A549 (cell line): ENCODE measurements at regions not wholly inside any gene's neighbourhood (a gene's known extent, or its start where the extent isn't known, plus 50 kb on each side); places are given as distances from the start of the nearest gene placed in this dataset.

ENCODE experiments used
- ATAC-seq, 2 experiments: fragments of 200-7000 bp in 1 of 2; fragments of >200 bp in 1 of 2; cut with Nextera tagmentation in 1 of 2; cut with Tn5 transposase in 1 of 2; 3 replicates each; pipeline versions ENCODE4 v1.8.0 to v1.9.1; 2018 to 2020; ENCODE audit warnings: mild to moderate bottlenecking in 1 of 2, moderate library complexity in 1 of 2
- CTCF ChIA-PET: fragments of 300-600 bp; sonication (Branson Sonifier 250); formaldehyde crosslinking; extraction: SDS; loops from one replicate; lab custom pipeline; 2021; ENCODE audit warnings: antibody characterized with exemption, inconsistent platforms; lab: Yijun Ruan, JAX
- POLR2A ChIA-PET: fragments of 350-600 bp; formaldehyde crosslinking; extraction: SDS; loops from one replicate; lab custom pipeline; 2021; ENCODE audit warnings: antibody characterized with exemption, inconsistent platforms; lab: Yijun Ruan, JAX
- DNase-seq, 2 experiments: peaks; one replicate each; pipeline versions ENCODE4 v3.0.0 to v3.0.0-alpha.2; 2011 to 2016; ENCODE audit warnings: low read depth in 1 of 2, low spot score in 1 of 2
- FAIRE-seq: peaks from 2 replicates; lab custom pipeline; 2011; peaks lifted over from hg19 to GRCh38; lab: Jason Lieb, UNC
- H3K27ac ChIP-seq, 2 experiments: fragments of >200 bp; sonication (Bioruptor Twin); formaldehyde crosslinking; 3 replicates each; pipeline ENCODE4 v1.5.1; 2016 to 2017
- H3K4me1 ChIP-seq: fragments of >200 bp; sonication (Bioruptor Twin); formaldehyde crosslinking; 3 replicates; pipeline ENCODE4 v1.6.1; 2016
- H3K4me2 ChIP-seq: fragments of >200 bp; sonication (Bioruptor Twin); formaldehyde crosslinking; 3 replicates; pipeline ENCODE4 v1.6.1; 2016
- H3K4me3 ChIP-seq: fragments of >200 bp; sonication (Bioruptor Twin); formaldehyde crosslinking; 3 replicates; pipeline ENCODE4 v1.5.1; 2016
- H3K9me3 ChIP-seq: fragments of >200 bp; sonication (Bioruptor Twin); formaldehyde crosslinking; 3 replicates; pipeline ENCODE4 v1.6.1; 2016
- BHLHE40 ChIP-seq: IDR thresholded peaks from 2 replicates; pipeline ENCODE4 v1.6.1; 2012; ENCODE audit warnings: low read depth, low read length, inconsistent platforms
- CBX2 ChIP-seq: fragments of 200-600 bp; sonication (generic); IDR thresholded peaks from 2 replicates; pipeline ENCODE4 v1.6.1; 2016; ENCODE audit warnings: low read depth, mild to moderate bottlenecking, borderline replicate concordance
- CEBPB ChIP-seq, 2 experiments: fragments of >200 bp in 1 of 2; sonication (Bioruptor Twin) in 1 of 2; formaldehyde crosslinking in 1 of 2; IDR thresholded peaks; 2 replicates each; pipeline ENCODE4 v1.6.1; 2012 to 2016
- CHD2 ChIP-seq: fragments of 150-350 bp; IDR thresholded peaks from 2 replicates; pipeline ENCODE4 v1.6.1; 2014; ENCODE audit warnings: low read length; ENCODE audit not compliant: partially characterized antibody
- CHD4 ChIP-seq: fragments of 200-600 bp; sonication (generic); IDR thresholded peaks from 2 replicates; pipeline ENCODE4 v1.6.1; 2016; ENCODE audit warnings: antibody characterized with exemption, mild to moderate bottlenecking, borderline replicate concordance
- EHF ChIP-seq: fragments of 250-450 bp; sonication (Bioruptor Pico); IDR thresholded peaks from 2 replicates; pipeline ENCODE4 v1.5.0; 2020; ENCODE audit warnings: mild to moderate bottlenecking
- EP300 ChIP-seq, 2 experiments: fragments of >200 bp; sonication (Bioruptor Twin); formaldehyde crosslinking; IDR thresholded peaks; 2 replicates in 1 of 2; 3 replicates in 1 of 2; pipeline ENCODE4 v1.6.1; 2016 to 2017
- FOSL2 ChIP-seq, 2 experiments: fragments of 450-650 bp in 1 of 2; fragments of >200 bp in 1 of 2; sonication (Bioruptor Twin) in 1 of 2; formaldehyde crosslinking; IDR thresholded peaks; 2 replicates each; pipeline versions ENCODE4 v1.5.0 to v1.6.1; 2016 to 2020; ENCODE audit warnings: mild to moderate bottlenecking in 1 of 2, moderate library complexity in 1 of 2
- HDAC2 ChIP-seq: fragments of 200-600 bp; sonication (generic); IDR thresholded peaks from 2 replicates; pipeline ENCODE4 v1.6.1; 2016
- HEYL ChIP-seq: fragments of 250-450 bp; sonication (Bioruptor Pico); IDR thresholded peaks from 2 replicates; pipeline ENCODE4 v1.8.0; 2021; ENCODE audit warnings: mild to moderate bottlenecking, moderate library complexity
- HOXB13 ChIP-seq: fragments of 250-450 bp; sonication (Bioruptor Pico); IDR thresholded peaks from 2 replicates; pipeline ENCODE4 v1.5.0; 2020; ENCODE audit warnings: low read depth, mild to moderate bottlenecking, moderate library complexity
- KDM5A ChIP-seq: fragments of 200-600 bp; sonication (generic); IDR thresholded peaks from 2 replicates; pipeline ENCODE4 v1.6.1; 2016; ENCODE audit warnings: antibody characterized with exemption, mild to moderate bottlenecking
- MAFK ChIP-seq: fragments of 450-650 bp; IDR thresholded peaks from 2 replicates; pipeline ENCODE4 v1.6.1; 2014; ENCODE audit not compliant: partially characterized antibody
- PHF8 ChIP-seq: fragments of 200-600 bp; sonication (generic); IDR thresholded peaks from 2 replicates; pipeline ENCODE4 v1.6.1; 2016; ENCODE audit warnings: low read depth, mild to moderate bottlenecking, antibody characterized with exemption, moderate library complexity, borderline replicate concordance
- POLR2A ChIP-seq: IDR thresholded peaks from 2 replicates; pipeline ENCODE4 v1.6.1; 2012; ENCODE audit warnings: mild to moderate bottlenecking, low read length
- RAD21 ChIP-seq, 2 experiments: fragments of >200 bp in 1 of 2; sonication (Bioruptor Twin) in 1 of 2; formaldehyde crosslinking in 1 of 2; IDR thresholded peaks in 1 of 2; conservative IDR thresholded peaks in 1 of 2; 2 replicates in 1 of 2; 3 replicates in 1 of 2; pipeline ENCODE4 v1.6.1; 2012 to 2018; ENCODE audit warnings: inconsistent platforms in 1 of 2
- RARB ChIP-seq: fragments of 250-450 bp; sonication (Bioruptor Pico); IDR thresholded peaks from 2 replicates; pipeline ENCODE4 v1.8.0; 2021; ENCODE audit warnings: mild to moderate bottlenecking, moderate library complexity
- RCOR1 ChIP-seq: fragments of 150-350 bp; IDR thresholded peaks from 2 replicates; pipeline ENCODE4 v1.6.1; 2014; ENCODE audit warnings: antibody characterized with exemption, low read length, low read depth
- RNF2 ChIP-seq: fragments of 200-600 bp; sonication (generic); IDR thresholded peaks from 2 replicates; pipeline ENCODE4 v1.6.1; 2016; ENCODE audit warnings: low read depth, mild to moderate bottlenecking, antibody characterized with exemption, moderate library complexity, borderline replicate concordance
- SREBF2 ChIP-seq: fragments of 450-650 bp; IDR thresholded peaks from 2 replicates; pipeline ENCODE4 v1.6.1; 2014; ENCODE audit warnings: mild to moderate bottlenecking, moderate library complexity
- TFCP2L1 ChIP-seq: fragments of 250-450 bp; sonication (Bioruptor Pico); IDR thresholded peaks from 2 replicates; pipeline ENCODE4 v1.5.0; 2021; ENCODE audit warnings: mild to moderate bottlenecking
- TP53 ChIP-seq: fragments of 250-450 bp; sonication (Bioruptor Pico); IDR thresholded peaks from 2 replicates; pipeline ENCODE4 v1.5.0; 2021; ENCODE audit warnings: mild to moderate bottlenecking, moderate library complexity
- ZFP36 ChIP-seq: fragments of 450-650 bp; IDR thresholded peaks from 2 replicates; pipeline ENCODE4 v1.6.1; 2014; ENCODE audit warnings: borderline replicate concordance; ENCODE audit not compliant: partially characterized antibody
- ZNF302 ChIP-seq: fragments of 250-450 bp; sonication (Bioruptor Pico); IDR thresholded peaks from 2 replicates; pipeline ENCODE4 v1.9.0; 2021; ENCODE audit warnings: inconsistent platforms, mild to moderate bottlenecking, moderate library complexity
- WGBS: methylation state at CpG from one replicate; pipeline ENCODE4 v1.1.6; 2017; ENCODE audit errors: missing lambda C conversion rate; 5-methylcytosine and 5-hydroxymethylcytosine counted together
- TF ChIP-seq, protein P1 (sequence below): IDR thresholded peaks from 2 replicates; pipeline ENCODE4 v1.6.1; 2012
- TF ChIP-seq, protein P2 (sequence below): fragments of 450-650 bp; IDR thresholded peaks from 2 replicates; pipeline ENCODE4 v1.6.1; 2014; ENCODE audit warnings: antibody characterized with exemption
- TF ChIP-seq, protein P3 (sequence below): fragments of >200 bp; sonication (Bioruptor Twin); formaldehyde crosslinking; IDR thresholded peaks from 3 replicates; pipeline ENCODE4 v1.6.1; 2016
- TF ChIP-seq, protein P4 (sequence below): fragments of 250-450 bp; sonication (Bioruptor Pico); IDR thresholded peaks from 2 replicates; pipeline ENCODE4 v1.5.0; 2021; ENCODE audit warnings: mild to moderate bottlenecking, moderate library complexity, borderline replicate concordance
- TF ChIP-seq, protein P5 (sequence below): IDR thresholded peaks from 2 replicates; pipeline ENCODE4 v1.6.1; 2012; ENCODE audit warnings: low read depth, borderline replicate concordance
- TF ChIP-seq, protein P6 (sequence below): fragments of >200 bp; sonication (Bioruptor Twin); formaldehyde crosslinking; IDR thresholded peaks from 3 replicates; pipeline ENCODE4 v1.5.1; 2016

DNA sequence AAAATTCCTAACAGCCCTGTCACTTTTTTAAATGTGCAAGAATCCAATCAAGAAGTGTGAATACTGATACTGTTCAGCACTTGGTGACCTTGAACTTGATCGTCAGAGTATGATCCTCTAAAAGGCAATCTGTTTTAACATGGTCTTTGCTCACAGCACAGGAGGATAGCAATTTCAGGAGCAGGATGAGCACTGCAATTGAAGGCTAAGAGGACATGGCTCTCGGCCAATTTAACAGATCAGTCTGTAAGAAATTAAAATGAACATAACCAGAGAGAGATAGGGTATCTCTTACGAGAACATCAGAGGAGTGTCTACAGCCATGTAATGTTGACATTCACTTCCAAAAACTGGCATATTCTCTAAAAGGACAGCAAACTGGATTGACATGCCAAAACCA, 243.1 kb downstream of the LTN1 start:
- no peak for FAIRE-seq
- CTCF ChIA-PET = interaction anchor here (0.9 kb wide), 1 partner anchor 14 kb away, joined by 3 read pairs; no protein-coding TSS in a partner anchor
- no peak for TF ChIP-seq HOXB13
- TF ChIP-seq BHLHE40 = no peak
- no peak for TF ChIP-seq ZFP36
- TF ChIP-seq POLR2A = no peak
- TF ChIP-seq, protein P1, sequence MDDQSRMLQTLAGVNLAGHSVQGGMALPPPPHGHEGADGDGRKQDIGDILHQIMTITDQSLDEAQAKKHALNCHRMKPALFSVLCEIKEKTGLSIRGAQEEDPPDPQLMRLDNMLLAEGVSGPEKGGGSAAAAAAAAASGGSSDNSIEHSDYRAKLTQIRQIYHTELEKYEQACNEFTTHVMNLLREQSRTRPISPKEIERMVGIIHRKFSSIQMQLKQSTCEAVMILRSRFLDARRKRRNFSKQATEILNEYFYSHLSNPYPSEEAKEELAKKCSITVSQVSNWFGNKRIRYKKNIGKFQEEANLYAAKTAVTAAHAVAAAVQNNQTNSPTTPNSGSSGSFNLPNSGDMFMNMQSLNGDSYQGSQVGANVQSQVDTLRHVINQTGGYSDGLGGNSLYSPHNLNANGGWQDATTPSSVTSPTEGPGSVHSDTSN = no peak
- TF ChIP-seq TFCP2L1 (CRISPR knock-in tag) = no peak
- no peak for TF ChIP-seq RCOR1
- no peak for TF ChIP-seq SREBF2
- no peak for TF ChIP-seq EP300 (IDR thresholded peaks at IDR 0.05)
- TF ChIP-seq, protein P2, sequence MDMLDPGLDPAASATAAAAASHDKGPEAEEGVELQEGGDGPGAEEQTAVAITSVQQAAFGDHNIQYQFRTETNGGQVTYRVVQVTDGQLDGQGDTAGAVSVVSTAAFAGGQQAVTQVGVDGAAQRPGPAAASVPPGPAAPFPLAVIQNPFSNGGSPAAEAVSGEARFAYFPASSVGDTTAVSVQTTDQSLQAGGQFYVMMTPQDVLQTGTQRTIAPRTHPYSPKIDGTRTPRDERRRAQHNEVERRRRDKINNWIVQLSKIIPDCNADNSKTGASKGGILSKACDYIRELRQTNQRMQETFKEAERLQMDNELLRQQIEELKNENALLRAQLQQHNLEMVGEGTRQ = no peak
- TF ChIP-seq KDM5A = no peak
- no peak for TF ChIP-seq CHD2
- TF ChIP-seq, protein P3, sequence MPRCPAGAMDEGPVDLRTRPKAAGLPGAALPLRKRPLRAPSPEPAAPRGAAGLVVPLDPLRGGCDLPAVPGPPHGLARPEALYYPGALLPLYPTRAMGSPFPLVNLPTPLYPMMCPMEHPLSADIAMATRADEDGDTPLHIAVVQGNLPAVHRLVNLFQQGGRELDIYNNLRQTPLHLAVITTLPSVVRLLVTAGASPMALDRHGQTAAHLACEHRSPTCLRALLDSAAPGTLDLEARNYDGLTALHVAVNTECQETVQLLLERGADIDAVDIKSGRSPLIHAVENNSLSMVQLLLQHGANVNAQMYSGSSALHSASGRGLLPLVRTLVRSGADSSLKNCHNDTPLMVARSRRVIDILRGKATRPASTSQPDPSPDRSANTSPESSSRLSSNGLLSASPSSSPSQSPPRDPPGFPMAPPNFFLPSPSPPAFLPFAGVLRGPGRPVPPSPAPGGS = no peak
- TF ChIP-seq, protein P4, sequence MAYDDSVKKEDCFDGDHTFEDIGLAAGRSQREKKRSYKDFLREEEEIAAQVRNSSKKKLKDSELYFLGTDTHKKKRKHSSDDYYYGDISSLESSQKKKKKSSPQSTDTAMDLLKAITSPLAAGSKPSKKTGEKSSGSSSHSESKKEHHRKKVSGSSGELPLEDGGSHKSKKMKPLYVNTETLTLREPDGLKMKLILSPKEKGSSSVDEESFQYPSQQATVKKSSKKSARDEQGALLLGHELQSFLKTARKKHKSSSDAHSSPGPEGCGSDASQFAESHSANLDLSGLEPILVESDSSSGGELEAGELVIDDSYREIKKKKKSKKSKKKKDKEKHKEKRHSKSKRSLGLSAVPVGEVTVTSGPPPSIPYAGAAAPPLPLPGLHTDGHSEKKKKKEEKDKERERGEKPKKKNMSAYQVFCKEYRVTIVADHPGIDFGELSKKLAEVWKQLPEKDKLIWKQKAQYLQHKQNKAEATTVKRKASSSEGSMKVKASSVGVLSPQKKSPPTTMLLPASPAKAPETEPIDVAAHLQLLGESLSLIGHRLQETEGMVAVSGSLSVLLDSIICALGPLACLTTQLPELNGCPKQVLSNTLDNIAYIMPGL (CRISPR knock-in tag) = no peak
- no peak for TF ChIP-seq EHF (CRISPR knock-in tag)
- TF ChIP-seq, all 56 proteins: peak for 0

DNA sequence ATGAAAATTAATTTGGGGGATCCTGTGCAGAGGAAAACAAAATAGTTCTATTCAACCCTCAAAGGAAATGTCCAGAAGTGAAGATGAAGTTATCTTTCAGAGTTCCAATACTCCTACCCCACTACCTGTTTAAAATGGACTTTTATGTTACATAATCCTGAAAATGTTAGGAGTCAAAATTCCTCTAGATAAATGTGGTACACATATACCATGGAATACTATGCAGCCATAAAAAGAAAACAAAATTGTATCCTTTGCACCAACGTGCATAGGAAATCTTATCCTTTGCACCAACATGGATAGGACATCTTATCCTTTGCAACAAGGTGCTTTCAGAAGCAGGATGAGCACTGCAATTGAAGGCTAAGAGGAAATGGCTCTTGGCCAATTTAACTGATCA, 245.2 kb downstream of the LTN1 start:
- H3K4me2 ChIP-seq = no peak overlapping the region
- FAIRE-seq (no peak), ATAC-seq (no peak), DNase-seq (no peak)
- 0% methylated on average over 1 of the region's 1 CpG for WGBS
- no peaks in the 10 kb centered on the region for H3K4me1 ChIP-seq
- no peaks in the 10 kb centered on the region for H3K9me3 ChIP-seq
- H3K4me3 ChIP-seq = no peak overlapping the region
- CTCF ChIA-PET = no interaction called here
- POLR2A ChIA-PET = no interaction called here
- no peak overlapping the region for H3K27ac ChIP-seq
- TF ChIP-seq, protein P5, sequence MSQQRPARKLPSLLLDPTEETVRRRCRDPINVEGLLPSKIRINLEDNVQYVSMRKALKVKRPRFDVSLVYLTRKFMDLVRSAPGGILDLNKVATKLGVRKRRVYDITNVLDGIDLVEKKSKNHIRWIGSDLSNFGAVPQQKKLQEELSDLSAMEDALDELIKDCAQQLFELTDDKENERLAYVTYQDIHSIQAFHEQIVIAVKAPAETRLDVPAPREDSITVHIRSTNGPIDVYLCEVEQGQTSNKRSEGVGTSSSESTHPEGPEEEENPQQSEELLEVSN = no peak
- no peak for TF ChIP-seq CBX2
- TF ChIP-seq MAFK = no peak
- TF ChIP-seq EP300 (IDR thresholded peaks at IDR 0.05) = no peak
- TF ChIP-seq, protein P6, sequence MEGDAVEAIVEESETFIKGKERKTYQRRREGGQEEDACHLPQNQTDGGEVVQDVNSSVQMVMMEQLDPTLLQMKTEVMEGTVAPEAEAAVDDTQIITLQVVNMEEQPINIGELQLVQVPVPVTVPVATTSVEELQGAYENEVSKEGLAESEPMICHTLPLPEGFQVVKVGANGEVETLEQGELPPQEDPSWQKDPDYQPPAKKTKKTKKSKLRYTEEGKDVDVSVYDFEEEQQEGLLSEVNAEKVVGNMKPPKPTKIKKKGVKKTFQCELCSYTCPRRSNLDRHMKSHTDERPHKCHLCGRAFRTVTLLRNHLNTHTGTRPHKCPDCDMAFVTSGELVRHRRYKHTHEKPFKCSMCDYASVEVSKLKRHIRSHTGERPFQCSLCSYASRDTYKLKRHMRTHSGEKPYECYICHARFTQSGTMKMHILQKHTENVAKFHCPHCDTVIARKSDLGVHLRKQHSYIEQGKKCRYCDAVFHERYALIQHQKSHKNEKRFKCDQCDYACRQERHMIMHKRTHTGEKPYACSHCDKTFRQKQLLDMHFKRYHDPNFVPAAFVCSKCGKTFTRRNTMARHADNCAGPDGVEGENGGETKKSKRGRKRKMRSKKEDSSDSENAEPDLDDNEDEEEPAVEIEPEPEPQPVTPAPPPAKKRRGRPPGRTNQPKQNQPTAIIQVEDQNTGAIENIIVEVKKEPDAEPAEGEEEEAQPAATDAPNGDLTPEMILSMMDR = no peak
- no peak for TF ChIP-seq ZNF302
- no peak for TF ChIP-seq RNF2
- TF ChIP-seq CHD2 = no peak
- no peak for TF ChIP-seq CEBPB (IDR thresholded peaks at IDR 0.05)
- no peak for TF ChIP-seq HDAC2
- no peak for TF ChIP-seq TP53 (CRISPR knock-in tag)
- TF ChIP-seq, protein P3 = no peak
- TF ChIP-seq PHF8 = no peak
- no peak for TF ChIP-seq CHD4
- no peak for TF ChIP-seq HEYL
- no peak for TF ChIP-seq RAD21 (conservative IDR thresholded peaks at IDR 0.05 in 1 of 2, IDR thresholded peaks at IDR 0.05 in 1 of 2)
- TF ChIP-seq EHF (CRISPR knock-in tag) = no peak
- no peak for TF ChIP-seq FOSL2 (IDR thresholded peaks at IDR 0.05)
- TF ChIP-seq FOSL2 (CRISPR knock-in tag; IDR thresholded peaks at IDR 0.05) = no peak
- no peak for TF ChIP-seq RARB (CRISPR knock-in tag)

More for the DNA sequence above, 243.1 kb downstream of the LTN1 start:
- H3K4me3 ChIP-seq = no peak overlapping the region
- 16% methylated on average over 3 of the region's 3 CpGs for WGBS
- POLR2A ChIA-PET = no interaction called here
- H3K4me2 ChIP-seq = no peak overlapping the region
- no peaks in the 10 kb centered on the region for H3K9me3 ChIP-seq
- DNase-seq (no peak), ATAC-seq (no peak)
- no peak overlapping the region for H3K27ac ChIP-seq
- H3K4me1 ChIP-seq = no peaks in the 10 kb centered on the region
